Activated B cell treated with CpG ODN at 0.5 μM for 24 hours (primary cell): ENCODE measurements at regions not wholly inside any gene's neighbourhood (a gene's known extent, or its start where the extent isn't known, plus 50 kb on each side); places are given as distances from the start of the nearest gene placed in this dataset.

Experiments
- ATAC-seq: fragments of 200-7000 bp; cut with Tn5 transposase; one replicate; pipeline ENCODE4 v1.10.0; 2021; ENCODE audit warnings: low read depth, mild to moderate bottlenecking, moderate library complexity
- CTCF ChIA-PET: fragments of 350-600 bp; sonication (Branson Sonifier 250); formaldehyde crosslinking; loops from one replicate; lab custom pipeline; 2021; ENCODE audit warnings: antibody characterized with exemption; lab: Charles Lee
- POLR2A ChIA-PET: fragments of 350-600 bp; sonication (Branson Sonifier 250); formaldehyde crosslinking; loops from one replicate; lab custom pipeline; 2021; ENCODE audit warnings: antibody characterized with exemption; lab: Charles Lee
- DNase-seq: peaks from one replicate; pipeline ENCODE4 v3.0.0; 2022
- H3K27ac Mint-ChIP-seq: one replicate; pipeline ENCODE4 v1.8.0; 2020; ENCODE audit warnings: mixed read lengths
- H3K27me3 Mint-ChIP-seq: one replicate; pipeline ENCODE4 v1.8.0; 2021; ENCODE audit warnings: mixed read lengths
- H3K36me3 Mint-ChIP-seq: one replicate; pipeline ENCODE4 v1.8.0; 2021; ENCODE audit warnings: low read depth, mixed read lengths
- H3K4me1 Mint-ChIP-seq: one replicate; pipeline ENCODE4 v1.8.0; 2021; ENCODE audit warnings: mixed read lengths
- H3K4me3 Mint-ChIP-seq: one replicate; pipeline ENCODE4 v1.8.0; 2020; ENCODE audit warnings: mild to moderate bottlenecking, mixed read lengths
- H3K9me3 Mint-ChIP-seq: one replicate; pipeline ENCODE4 v1.8.0; 2020; ENCODE audit warnings: mixed read lengths
- intact Hi-C: fragments of 100-400 bp; cut with micrococcal nuclease; formaldehyde crosslinking; loops from one replicate; pipeline ENCODE4 v1.15.1; 2024
- TF ChIP-seq, protein P1 (sequence below): fragments of 200-600 bp; IDR thresholded peaks from one replicate; pipeline ENCODE4 v1.8.0; 2022; ENCODE audit warnings: antibody characterized with exemption, mild to moderate bottlenecking

DNA sequence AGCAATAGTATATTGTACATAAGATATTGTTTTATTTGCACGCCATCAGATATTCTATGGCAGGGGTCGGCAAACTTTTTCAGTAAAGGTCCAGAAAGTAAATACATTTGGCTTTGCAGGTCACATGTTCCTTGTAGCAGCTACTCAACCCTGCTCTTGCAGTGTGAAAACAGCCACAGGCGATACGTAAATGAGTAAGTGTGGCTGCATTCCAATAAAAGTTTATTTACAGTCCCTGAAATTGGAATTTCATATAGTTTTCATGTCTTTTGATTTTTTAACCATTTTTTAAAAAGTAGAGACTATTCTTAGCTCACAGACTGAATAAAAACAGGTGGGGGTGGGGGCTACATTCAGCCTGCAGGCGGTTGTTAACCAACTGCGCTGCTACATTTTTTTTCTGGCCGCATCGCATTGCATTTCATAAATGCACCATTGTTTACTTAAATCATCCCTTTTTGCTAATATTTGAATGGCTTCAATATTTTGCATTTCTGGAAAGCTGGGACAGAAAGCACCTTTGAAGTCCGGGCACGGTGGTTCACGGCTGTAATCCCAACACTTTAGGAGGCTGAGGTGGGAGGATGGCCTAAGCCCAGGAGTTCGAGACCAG lies 50.5 kb upstream of the HAPSTR1 start:
- ChIA-PET POLR2A (no interaction called here), CTCF (no interaction called here)
- H3K9me3 Mint-ChIP-seq = no peaks in the 10 kb centered on the region

More for the DNA sequence above, 50.5 kb upstream of the HAPSTR1 start:
- H3K4me3 Mint-ChIP-seq = no peak overlapping the region
- intact Hi-C loops = no loop called here
- H3K36me3 Mint-ChIP-seq = no peaks in the 10 kb centered on the region
- no peaks in the 10 kb centered on the region for H3K4me1 Mint-ChIP-seq
- ATAC-seq = no peak
- TF ChIP-seq, protein P1, sequence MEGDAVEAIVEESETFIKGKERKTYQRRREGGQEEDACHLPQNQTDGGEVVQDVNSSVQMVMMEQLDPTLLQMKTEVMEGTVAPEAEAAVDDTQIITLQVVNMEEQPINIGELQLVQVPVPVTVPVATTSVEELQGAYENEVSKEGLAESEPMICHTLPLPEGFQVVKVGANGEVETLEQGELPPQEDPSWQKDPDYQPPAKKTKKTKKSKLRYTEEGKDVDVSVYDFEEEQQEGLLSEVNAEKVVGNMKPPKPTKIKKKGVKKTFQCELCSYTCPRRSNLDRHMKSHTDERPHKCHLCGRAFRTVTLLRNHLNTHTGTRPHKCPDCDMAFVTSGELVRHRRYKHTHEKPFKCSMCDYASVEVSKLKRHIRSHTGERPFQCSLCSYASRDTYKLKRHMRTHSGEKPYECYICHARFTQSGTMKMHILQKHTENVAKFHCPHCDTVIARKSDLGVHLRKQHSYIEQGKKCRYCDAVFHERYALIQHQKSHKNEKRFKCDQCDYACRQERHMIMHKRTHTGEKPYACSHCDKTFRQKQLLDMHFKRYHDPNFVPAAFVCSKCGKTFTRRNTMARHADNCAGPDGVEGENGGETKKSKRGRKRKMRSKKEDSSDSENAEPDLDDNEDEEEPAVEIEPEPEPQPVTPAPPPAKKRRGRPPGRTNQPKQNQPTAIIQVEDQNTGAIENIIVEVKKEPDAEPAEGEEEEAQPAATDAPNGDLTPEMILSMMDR = no peak
- H3K27me3 Mint-ChIP-seq = no peaks in the 10 kb centered on the region
- H3K27ac Mint-ChIP-seq = no peak overlapping the region
- DNase-seq = no peak
